Medulla oblongata (tissue), 1 donor: ENCODE measurements at regions not wholly inside any gene's neighbourhood (a gene's known extent, or its start where the extent isn't known, plus 50 kb on each side); places are given as distances from the start of the nearest gene placed in this dataset.

Experiments
- DNase-seq: peaks from one replicate; pipeline ENCODE4 v3.0.0-alpha.2; 2015; ENCODE audit errors: extremely low spot score

DNA sequence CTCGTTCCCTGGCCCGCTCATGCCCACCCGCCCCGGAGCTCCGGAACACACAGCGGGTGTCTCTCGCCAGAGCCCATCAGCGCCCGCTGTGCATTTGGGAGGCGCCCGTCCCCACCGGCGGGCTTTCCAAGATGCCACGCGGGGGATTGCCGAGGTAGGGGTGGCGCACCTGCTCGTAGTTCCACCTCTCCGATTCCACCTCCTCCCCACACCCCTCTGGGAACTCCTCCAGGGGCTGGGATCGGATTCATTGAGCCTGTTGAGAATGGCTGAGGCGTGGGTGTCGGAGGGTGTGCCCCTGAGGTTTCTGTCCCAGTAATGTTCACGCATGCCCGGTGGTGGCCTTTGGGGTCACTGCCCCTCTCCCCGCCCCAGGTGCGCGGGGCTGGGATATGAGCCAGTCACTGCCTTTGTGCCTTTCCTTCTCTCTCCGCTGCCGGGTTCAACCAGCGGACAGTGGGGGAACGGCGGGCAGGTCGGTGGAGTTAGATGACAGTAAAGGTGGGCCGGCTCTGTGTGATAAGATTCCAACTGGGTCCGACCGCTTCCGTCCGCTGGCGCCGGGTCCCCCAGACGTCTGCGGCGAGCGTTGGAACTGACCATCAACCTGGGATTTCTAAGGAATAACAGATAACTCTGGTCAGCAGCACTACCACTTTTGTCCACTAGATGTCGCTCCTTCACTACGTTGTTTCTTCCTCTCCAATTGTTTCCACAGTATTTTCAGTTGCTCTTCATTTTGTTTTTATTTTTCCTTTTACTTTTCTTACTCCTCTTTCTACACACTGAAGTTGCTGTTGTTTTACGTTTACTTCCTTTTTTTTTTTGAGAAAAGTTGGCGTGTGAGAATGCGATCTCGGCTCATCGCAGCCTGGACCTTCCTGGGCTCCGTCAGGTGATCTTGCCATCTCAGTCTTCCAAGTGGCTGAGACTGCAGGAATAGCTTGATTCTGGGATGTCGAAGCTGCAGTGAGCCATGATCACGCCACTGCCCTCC, 178.1 kb upstream of the ALG10B start:
- DNase-seq: peak; percentile 87

GRCh38 chr12:38139456-38139855, 177.1 kb upstream of the ALG10B start:
- no peak for DNase-seq

DNA sequence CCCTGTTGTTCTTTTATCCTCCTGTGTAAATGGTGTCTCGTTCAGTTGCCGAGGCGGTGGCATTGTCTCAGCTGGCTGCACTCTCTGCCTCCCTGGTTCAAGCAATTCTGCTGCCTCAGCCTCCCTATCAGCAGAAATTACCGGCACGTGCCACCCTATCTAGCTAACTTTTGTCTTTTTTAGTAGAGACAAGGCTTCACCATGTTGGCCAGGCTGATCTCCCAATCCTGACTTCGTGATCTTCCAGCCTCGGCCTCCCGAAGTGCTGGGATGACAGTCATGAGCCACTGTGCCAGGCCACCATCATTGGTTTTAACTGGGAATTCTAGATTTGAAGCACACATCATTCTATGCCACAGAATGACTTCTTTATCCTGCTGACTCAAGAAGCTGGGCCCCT, 175.3 kb upstream of the ALG10B start:
- no peak for DNase-seq

DNA sequence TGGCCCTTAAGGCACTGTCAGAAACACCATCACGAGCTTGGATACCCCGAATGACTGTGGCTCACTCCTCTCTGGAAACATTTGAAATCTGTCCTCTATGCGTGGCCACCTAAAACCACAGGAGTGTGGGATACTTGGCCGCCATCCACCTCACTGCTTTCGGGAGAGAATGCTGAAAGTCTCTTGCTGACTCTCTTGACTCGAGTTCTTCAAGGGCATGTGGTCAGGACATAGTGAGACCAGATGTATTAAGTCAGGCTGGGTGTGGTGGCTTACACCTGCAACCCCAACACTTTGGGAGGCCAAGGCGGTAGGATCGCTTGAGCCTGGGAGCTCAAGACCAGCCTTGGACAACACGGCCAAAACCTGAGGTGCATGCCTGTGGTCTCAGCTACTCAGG, 174.7 kb upstream of the ALG10B start:
- DNase-seq: no peak

DNA sequence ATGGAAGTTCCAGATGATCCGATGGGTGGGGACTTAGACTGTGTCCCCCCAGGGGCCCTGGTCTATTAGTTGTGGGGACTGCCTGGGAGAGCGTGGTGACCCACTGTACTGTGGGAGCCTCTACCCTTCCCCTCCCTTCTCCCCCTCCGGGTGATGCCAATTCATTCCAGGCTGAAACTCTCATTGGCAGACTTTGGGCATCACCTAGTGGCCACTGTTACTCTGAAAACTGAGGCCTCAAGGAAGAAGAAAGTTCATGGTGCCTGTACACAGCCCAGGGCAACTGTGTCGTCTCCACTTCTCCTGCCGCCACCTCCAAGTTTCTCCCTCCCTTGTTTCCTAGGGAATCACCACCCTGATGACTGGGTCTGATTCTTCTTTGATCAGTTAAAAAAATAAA, 173.6 kb upstream of the ALG10B start:
- no peak for DNase-seq

DNA sequence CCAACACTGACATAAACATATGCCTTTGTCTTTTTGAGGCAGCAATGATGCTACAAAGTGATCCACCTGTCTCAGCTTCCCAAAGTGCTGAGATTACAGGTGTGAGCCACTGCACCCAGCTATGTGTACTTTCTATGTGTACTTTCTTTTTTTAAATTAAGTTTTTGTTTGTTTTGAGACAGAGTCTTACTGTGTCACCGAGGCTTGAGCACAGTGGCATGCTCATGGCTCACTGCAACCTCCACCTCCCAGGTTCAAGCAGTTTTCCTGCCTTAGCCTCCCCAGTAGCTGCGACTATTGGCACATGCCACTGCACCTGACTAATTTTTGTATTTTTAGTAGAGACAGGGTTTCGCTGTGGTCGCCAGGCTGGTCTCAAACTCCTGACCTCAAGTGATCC, 172.5 kb upstream of the ALG10B start:
- DNase-seq: no peak

DNA sequence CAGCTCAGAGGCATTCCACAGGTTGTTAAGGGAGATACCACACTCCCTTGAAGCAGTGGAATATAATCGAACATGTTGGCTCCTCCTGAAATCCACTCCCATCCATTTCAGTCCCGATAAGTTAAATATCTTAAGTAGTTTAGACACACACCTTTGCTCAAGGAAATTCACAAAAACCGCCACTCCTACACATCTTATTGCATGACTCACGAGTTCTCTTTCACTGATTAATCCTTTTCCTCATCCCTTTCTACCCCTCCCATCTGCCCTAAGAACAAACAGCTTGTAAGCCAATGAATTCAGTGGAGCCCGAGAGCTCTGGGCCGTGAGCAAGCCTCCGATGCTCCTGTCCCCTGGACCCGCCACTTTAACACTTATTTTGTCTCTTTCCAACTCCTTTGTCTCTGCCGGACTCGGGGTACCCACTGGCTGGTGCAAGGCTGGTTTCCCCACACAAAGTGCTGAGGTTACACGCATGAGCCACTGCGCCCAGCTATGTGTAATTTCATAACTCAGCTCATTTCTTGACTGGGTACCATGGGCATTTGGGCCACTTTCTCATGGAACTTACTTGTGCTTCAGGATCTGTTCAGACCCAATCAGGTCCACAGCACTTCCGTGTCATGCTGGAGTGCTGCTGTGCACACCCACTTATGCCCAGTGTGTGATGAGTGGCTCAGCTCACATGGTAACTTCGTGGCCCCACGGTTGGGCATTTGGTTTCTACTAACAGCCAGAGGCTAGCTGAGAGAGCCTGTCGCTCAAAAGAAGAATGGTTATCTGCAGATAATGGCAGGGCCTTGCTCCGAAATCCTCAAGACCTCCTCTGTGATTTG, 171.8 kb upstream of the ALG10B start:
- no peak for DNase-seq

DNA sequence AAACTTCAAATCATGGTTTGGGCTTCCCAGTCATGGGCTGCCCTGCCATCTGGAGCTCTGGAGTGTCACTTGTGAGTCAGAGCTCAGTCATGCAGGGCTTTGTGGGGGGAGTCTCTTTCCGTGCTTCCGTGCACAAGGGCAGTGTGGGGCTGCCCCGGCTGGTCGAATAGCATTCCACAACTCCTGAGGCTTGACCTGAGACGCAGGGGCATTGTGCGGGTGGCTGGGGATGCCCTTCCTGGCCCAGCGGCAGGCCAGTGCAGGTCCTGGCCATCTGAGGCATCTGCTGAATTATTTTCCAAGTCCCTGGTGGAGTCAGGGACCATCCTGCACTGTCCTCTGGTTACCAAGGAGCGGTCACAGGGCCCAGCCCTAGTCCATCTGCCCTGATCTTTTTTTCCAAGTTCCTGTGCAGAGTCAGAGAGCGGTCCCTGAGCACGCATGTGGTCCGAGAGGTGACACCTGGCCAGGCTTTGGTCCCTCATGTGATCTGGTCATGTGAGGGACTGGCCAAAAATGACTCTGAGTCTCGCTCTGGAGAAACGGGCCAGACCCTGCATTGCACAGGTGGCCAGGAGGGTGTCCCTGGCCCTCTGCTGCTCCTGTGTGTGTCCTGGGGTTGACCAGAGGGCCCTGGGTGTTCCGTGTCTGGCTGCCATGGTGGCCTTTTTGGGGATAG, 167.0 kb upstream of the ALG10B start:
- no peak for DNase-seq

- DNase-seq: no peak
Observed at GRCh38 chr12:38151991-38152700, 164.4 kb upstream of the ALG10B start.

DNA sequence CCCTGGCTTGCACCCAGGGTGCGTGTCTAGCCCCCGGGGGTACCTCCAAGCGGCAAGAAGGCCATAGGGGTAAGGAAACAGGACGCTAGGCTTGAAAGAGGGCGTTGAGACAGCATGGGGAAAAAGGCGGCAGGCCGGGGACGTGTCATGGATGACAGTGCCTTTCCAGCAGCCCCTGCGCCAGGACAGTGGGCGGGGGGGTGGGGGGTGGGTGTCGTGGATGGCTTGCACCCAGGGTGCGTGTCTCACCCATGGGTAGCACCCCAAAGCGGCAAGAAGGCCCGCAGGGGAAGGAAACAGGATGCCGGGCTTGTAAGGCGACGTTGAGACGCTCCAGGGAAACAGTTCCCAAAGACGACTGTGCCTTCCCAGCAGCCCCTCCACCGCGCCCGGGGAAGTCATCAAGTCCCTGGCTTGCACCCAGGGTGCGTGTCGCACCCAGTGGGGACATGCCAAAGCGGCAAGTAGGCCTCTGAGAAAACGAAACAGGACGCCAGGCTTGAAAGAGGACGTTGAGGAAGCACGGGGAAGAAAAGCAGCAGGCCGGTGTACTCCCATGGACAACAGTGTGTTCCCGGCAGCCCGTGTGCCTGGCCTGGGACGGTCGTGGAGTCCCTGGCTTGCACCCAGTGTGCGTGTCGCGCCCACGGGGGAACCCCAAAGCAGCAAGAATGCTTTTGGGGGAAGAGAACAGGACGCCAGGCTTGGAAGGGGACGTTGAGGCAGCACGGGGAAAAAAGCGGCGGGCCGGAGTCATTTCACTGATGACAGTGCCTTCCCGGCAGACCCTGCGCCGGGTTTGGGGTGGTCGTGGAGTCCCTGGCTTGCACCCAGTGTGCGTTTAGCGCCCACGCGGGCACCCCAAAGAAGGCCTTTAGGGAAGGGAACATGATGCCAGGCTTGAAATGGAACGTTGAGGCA, 163.5 kb upstream of the ALG10B start:
- no peak for DNase-seq

DNA sequence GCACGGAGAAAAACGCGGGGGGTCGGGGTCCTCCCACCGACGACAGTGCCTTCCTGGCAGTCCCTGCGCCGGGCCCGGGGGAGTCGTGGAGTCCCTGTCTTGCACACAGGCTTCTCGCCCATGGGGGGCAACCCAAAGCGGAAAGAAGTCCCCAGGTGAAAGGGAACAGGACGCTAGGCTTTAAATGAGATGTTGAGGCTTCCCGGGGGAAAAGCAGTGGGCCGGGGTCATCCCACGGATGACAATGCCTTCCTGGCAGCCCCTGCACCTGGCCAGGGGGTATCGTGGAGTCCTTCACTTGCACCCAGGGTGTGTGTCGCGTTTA, 162.9 kb upstream of the ALG10B start:
- no peak for DNase-seq

DNA sequence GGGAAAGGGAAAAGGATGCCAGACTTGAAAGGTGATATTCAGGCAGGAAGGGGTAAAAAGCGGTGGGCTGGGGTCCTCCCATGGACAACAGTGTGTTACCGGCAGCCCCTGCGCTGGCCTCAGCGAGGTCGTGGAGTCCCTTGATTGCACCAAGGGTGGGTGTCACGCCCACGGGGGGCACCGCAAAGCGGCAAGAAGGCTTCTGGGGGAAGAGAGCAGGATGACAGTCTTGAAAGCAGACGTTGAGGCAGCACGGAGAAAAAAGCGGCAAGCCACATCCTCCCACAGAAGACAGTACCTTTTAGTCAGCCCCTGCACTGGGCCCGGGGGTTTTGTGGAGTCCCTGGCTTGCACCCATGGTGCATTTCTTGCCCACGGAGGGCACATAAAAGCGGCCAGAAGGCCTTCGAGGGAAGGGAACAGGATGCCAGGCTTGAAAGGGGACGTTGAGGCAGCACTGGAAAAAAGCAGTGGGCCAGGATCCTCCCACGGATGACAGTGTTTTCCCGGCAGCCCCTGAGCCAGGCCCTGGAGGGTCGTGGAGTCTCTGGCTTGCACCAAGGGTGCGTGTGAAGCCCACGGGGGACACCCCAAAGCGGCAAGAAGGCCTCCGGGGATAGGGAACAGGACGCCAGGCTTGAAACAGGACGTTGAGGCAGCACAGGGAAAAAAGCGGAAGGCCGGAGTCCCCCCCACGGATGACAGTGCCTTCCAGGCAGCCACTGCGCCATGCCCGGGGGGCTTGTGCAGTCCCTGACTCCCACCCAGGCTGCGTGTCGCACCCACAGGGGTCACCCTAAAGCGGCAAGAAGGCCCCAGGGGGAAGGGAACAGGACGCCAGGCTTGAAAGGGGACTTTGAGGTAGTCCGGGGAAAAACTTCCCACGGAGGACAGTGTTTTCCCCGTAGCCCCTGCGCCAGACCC, 162.2 kb upstream of the ALG10B start:
- no peak for DNase-seq

- DNase-seq: no peak
Observed at GRCh38 chr12:38155020-38155395, 161.6 kb upstream of the ALG10B start.

DNA sequence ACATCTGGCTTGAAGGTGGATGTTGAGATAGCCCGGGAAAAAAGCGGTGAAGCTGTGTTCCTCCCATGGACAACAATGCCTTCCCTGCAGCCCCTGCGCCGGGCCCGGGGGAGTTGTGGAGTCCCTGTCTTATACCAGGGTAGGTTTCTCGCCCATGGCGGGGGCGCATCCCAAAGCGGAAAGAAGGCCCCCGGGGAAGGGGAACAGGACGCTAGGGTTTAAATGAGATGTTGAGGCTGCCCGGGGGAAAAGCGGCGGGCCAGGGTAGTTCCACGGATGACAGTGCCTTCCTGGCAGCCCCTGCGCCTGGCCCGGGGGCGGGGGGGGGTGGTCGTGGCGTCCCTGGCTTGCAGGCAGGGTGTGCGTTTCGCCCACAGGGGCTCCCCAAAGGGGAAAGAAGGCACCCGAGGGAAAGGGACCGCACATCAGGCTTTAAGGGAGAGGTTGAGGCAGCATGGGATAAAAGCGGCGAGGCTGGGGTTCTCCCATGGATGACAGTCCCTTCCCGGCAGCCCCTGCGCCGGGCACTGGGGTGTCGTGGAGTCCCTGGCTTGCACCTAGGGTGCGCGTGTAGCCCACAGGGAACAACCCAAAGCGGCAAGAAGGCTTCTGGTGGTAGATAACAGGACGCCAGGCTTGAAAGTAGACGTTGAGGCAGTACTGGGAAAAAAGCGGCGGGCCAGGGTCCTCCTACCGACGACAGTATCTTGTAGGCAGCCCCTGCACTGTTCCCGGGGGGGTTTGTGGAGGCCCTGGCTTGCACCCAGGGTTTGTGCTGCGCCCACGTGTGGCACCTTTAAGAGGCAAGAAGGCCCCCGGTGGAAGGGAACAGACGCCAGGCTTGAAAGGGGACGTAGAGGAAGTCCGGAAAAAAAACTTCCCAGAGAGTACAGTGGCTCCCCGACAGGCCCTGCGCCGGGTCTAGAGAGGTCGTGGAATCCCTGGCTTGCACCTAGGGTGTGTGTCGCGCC, 160.8 kb upstream of the ALG10B start:
- no peak for DNase-seq

- no peak for DNase-seq
Observed at GRCh38 chr12:38156497-38157245, 159.9 kb upstream of the ALG10B start.

DNA sequence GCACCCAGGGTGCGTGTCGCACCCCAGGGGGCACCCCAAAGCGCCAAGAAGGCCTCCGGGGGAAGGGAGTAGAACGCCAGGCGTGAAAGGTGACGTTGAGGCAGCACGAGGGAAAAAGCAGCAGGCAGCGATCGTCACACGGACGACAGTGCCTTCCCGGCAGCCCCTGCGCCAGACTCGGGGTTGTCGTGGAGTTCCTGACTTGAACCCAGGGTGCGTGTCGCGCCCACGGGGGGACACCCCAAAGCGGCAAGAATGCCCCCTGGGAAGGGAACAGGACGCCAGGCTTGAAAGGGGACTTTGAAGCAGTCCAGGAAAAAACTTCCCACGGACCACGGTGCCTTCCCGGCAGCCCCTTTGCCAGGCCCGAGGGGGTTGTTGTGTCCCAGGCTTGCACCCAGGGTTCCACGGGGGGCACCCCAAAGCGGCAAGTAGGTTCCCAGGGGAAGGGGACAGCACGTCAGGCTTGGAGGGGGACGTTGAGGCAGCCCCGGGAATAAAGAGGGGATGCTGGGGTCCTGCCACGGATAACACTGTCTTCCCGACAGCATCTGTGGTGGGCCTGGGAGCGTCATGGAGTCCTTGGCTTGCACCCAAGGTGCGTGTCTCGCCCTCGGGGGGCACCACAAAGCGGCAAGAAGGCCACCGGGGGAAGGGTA, 159.2 kb upstream of the ALG10B start:
- DNase-seq: no peak

DNA sequence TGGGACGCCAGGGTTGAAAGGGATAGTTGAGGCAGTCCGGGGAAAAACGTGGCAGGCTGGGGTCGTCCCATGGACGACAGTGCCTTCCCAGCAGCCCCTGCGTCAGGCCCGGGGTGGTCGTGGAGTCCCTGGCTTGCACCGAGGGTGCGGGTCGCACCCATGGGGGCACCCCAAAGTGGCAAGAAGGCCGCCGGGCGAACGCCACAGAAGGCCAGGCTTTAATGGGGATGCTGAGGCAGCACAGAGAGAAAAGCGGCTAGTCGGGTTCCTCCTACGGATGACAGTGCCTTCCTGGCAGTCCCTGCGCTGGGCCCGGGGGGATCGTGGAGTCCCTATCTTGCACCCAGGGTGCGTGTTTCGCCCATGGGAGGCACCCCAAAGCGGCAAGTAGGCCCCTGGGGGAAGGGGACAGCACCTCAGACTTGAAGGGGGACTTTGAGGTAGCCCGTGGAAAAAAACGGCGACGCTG, 158.6 kb upstream of the ALG10B start:
- DNase-seq: no peak
